GM12864 (cell line): ENCODE measurements at regions not wholly inside any gene's neighbourhood (a gene's known extent, or its start where the extent isn't known, plus 50 kb on each side); places are given as distances from the start of the nearest gene placed in this dataset.

Source experiments
- DNase-seq: peaks from one replicate; pipeline ENCODE4 v3.0.0-alpha.2; 2011; ENCODE audit warnings: low read depth
- H3K4me3 ChIP-seq: 2 replicates; pipeline ENCODE4 v1.5.1; 2011; ENCODE audit warnings: mild to moderate bottlenecking, low read depth, low read length, control low read depth
- TF ChIP-seq, protein P1 (sequence below): IDR thresholded peaks from 2 replicates; pipeline ENCODE4 v1.5.1; 2011; ENCODE audit warnings: low read depth, mild to moderate bottlenecking, moderate library complexity, low read length, control low read depth, inconsistent platforms; ENCODE audit errors: missing control alignments

DNA sequence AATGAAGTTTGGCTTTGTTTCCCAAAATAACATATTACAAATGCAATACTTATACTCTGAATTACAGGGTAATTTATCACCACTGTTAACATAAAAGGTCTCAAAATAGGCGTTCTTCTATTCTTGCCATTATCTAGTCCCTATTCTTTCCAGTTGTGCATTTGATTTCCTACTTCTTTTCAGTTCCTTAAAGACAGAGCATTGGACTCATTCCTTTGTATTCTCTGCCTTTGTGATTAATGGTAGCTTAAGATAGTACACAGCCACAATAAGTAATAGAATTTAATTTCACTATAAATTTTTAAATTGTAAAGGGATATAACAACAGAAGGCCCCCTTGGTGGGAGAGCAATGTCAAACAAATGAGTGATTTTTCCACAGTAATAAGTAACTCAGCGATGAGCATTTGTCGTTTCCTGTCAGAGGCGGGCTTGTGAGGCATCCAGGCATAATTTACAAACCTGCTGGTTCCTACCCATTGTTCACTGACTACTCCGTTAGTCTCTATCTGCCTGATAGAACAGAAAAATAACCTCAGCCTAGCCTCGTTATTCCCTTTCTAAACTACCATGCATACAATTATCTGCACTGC, 456.6 kb upstream of the REG3G start:
- no peak for DNase-seq
- H3K4me3 ChIP-seq: no peak overlapping the region
- TF ChIP-seq, protein P1, sequence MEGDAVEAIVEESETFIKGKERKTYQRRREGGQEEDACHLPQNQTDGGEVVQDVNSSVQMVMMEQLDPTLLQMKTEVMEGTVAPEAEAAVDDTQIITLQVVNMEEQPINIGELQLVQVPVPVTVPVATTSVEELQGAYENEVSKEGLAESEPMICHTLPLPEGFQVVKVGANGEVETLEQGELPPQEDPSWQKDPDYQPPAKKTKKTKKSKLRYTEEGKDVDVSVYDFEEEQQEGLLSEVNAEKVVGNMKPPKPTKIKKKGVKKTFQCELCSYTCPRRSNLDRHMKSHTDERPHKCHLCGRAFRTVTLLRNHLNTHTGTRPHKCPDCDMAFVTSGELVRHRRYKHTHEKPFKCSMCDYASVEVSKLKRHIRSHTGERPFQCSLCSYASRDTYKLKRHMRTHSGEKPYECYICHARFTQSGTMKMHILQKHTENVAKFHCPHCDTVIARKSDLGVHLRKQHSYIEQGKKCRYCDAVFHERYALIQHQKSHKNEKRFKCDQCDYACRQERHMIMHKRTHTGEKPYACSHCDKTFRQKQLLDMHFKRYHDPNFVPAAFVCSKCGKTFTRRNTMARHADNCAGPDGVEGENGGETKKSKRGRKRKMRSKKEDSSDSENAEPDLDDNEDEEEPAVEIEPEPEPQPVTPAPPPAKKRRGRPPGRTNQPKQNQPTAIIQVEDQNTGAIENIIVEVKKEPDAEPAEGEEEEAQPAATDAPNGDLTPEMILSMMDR: no peak

- no peak overlapping the region for H3K4me3 ChIP-seq
- no peak for DNase-seq
- TF ChIP-seq, protein P1: no peak
These were observed 449.1 kb upstream of the REG3G start for GRCh38 chr2:78576409-78576808.

DNA sequence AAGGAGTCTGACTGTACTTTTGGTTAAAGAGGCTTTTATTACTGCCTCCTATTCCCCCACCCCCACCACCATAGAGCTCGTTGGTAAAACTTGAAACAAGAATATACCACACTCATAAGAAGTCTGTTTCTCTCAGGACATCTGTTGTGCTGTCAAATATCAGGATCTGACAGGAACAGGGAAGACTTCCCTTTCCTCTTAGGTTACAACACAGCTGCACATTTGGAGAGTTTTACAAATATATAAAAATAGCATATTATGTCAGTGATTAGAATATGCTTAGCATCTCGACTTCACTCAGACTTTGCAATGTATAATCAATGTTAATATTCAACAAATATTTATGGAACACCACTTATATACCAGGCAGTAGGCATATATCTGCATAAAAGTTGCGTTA, 439.6 kb upstream of the REG3G start:
- H3K4me3 ChIP-seq: no peak overlapping the region
- DNase-seq: no peak
- TF ChIP-seq, protein P1: no peak

GRCh38 chr2:78586316-78586715, 439.2 kb upstream of the REG3G start:
- H3K4me3 ChIP-seq: no peak overlapping the region
- DNase-seq: no peak
- TF ChIP-seq, protein P1: no peak

GRCh38 chr2:78589871-78590270, 435.6 kb upstream of the REG3G start:
- H3K4me3 ChIP-seq: no peak overlapping the region
- TF ChIP-seq, protein P1: no peak
- DNase-seq: no peak

GRCh38 chr2:78592491-78592890, 433.0 kb upstream of the REG3G start:
- no peak for DNase-seq
- TF ChIP-seq, protein P1: no peak
- no peak overlapping the region for H3K4me3 ChIP-seq

- no peak overlapping the region for H3K4me3 ChIP-seq
- TF ChIP-seq, protein P1: no peak
These were observed 424.4 kb upstream of the REG3G start for GRCh38 chr2:78601113-78601512.

More at GRCh38 chr2:78601113-78601512, 424.4 kb upstream of the REG3G start:
- no peak for DNase-seq
